Right lobe of liver (tissue), 6 donors: ENCODE measurements at regions not wholly inside any gene's neighbourhood (a gene's known extent, or its start where the extent isn't known, plus 50 kb on each side); places are given as distances from the start of the nearest gene placed in this dataset.
A peak's percentile ranks its signal among the peaks of the same experiment; 100 is the strongest.
"Not testable (repeated sequence)": the region's sequence is repeated elsewhere in the genome, so short reads cannot be mapped to it uniquely, and the experiment has no call there.

Experiments
- ATAC-seq, 4 donors: fragments of 200-7000 bp; cut with Tn5 transposase; one replicate each; pipeline ENCODE4 v1.9.1; 2020; ENCODE audit warnings: mild to moderate bottlenecking in 4 of 4, moderate library complexity in 4 of 4
- DNase-seq, 3 donors: peaks; one replicate each; pipeline ENCODE4 v3.0.0-alpha.2; 2020
- H3K27ac ChIP-seq, 3 donors: fragments of 200-600 bp; one replicate each; pipeline ENCODE4 v1.8.0; 2022
- H3K27me3 ChIP-seq, 2 donors: fragments of 200-600 bp; one replicate each; pipeline ENCODE4 v1.8.0; 2022
- H3K36me3 ChIP-seq, 4 donors: fragments of 200-600 bp; sonication (generic) in 1 of 4; one replicate each; pipeline versions ENCODE4 v1.5.1 to v1.8.0; 2017 to 2022; ENCODE audit warnings: control low read depth in 1 of 4
- H3K4me1 ChIP-seq, 4 donors: fragments of 200-600 bp; sonication (generic) in 1 of 4; one replicate each; pipeline versions ENCODE4 v1.5.1 to v1.8.0; 2017 to 2022; ENCODE audit warnings: control low read depth in 1 of 4
- H3K4me3 ChIP-seq, 3 donors: fragments of 200-600 bp; one replicate each; pipeline ENCODE4 v1.8.0; 2022
- H3K9me3 ChIP-seq, 4 donors: fragments of 200-600 bp; sonication (generic) in 1 of 4; one replicate each; pipeline versions ENCODE4 v1.5.1 to v1.8.0; 2017 to 2022; ENCODE audit warnings: control low read depth in 1 of 4
- WGBS: methylation state at CpG from one replicate; pipeline ENCODE4 v1.1.6; 2018; ENCODE audit warnings: low coverage, low lambda C conversion rate; ENCODE audit not compliant: insufficient coverage; ENCODE audit errors: missing lambda C conversion rate; 5-methylcytosine and 5-hydroxymethylcytosine counted together
- intact Hi-C, 2 donors: fragments of 100-400 bp; cut with DNase I; formaldehyde crosslinking; loops; one replicate each; pipeline versions ENCODE4 v1.11.2 to v1.14.1; 2022
- donor health status: DM: no; HTN: yes; CAD: no.
- donor health status: DM: no; HTN: no; CAD: no.
- donor health status: DM: no; HTN: no; CAD: no.
- donor health status: DM: no; HTN: yes; CAD: no.
- donor health status: DM: no; HTN: yes; CAD: no.

GRCh38 chrY:22113990-22114389 lies 68.7 kb downstream of the RBMY1F start:
- H3K4me1 ChIP-seq, H3K27me3 ChIP-seq, H3K9me3 ChIP-seq, DNase-seq, H3K27ac ChIP-seq, ATAC-seq, H3K4me3 ChIP-seq, H3K36me3 ChIP-seq, intact Hi-C loops: not testable (repeated sequence)
- no CpG with 5 or more reads among the region's 1 CpG for WGBS

GRCh38 chrY:22108165-22108564 lies 74.6 kb downstream of the RBMY1F start:
- no CpG with 5 or more reads among the region's 2 CpGs for WGBS
- H3K36me3 ChIP-seq, H3K4me3 ChIP-seq, H3K27me3 ChIP-seq, H3K4me1 ChIP-seq, DNase-seq, H3K9me3 ChIP-seq, H3K27ac ChIP-seq, intact Hi-C loops, ATAC-seq: not testable (repeated sequence)

- intact Hi-C loops, H3K9me3 ChIP-seq, H3K4me3 ChIP-seq, ATAC-seq, H3K27me3 ChIP-seq, H3K36me3 ChIP-seq, H3K27ac ChIP-seq, DNase-seq, H3K4me1 ChIP-seq: not testable (repeated sequence)
- WGBS, result no CpG with 5 or more reads among the region's 2 CpGs
Observed at GRCh38 chrY:22101547-22101946, 81.2 kb downstream of the RBMY1F start.

GRCh38 chrY:22097310-22097709 lies 85.4 kb downstream of the RBMY1F start:
- peak in 1 of 4 donors; percentile 69 for ATAC-seq
- WGBS, result no CpG with 5 or more reads among the region's 1 CpG
- DNase-seq, H3K36me3 ChIP-seq, H3K27ac ChIP-seq, H3K9me3 ChIP-seq, intact Hi-C loops, H3K27me3 ChIP-seq, H3K4me3 ChIP-seq, H3K4me1 ChIP-seq: not testable (repeated sequence)

- no CpG with 5 or more reads among the region's 4 CpGs for WGBS
- H3K27me3 ChIP-seq, ATAC-seq, H3K4me1 ChIP-seq, H3K4me3 ChIP-seq, H3K36me3 ChIP-seq, H3K9me3 ChIP-seq, H3K27ac ChIP-seq, DNase-seq, intact Hi-C loops: not testable (repeated sequence)
Observed at GRCh38 chrY:22085975-22086645, 96.6 kb downstream of the RBMY1F start.

GRCh38 chrY:22072270-22072669 lies 110.5 kb downstream of the RBMY1F start:
- H3K9me3 ChIP-seq, intact Hi-C loops, H3K27ac ChIP-seq, H3K4me3 ChIP-seq, H3K4me1 ChIP-seq, DNase-seq, H3K36me3 ChIP-seq, H3K27me3 ChIP-seq, ATAC-seq: not testable (repeated sequence)
- WGBS, result no CpG with 5 or more reads among the region's 11 CpGs

GRCh38 chrY:22060149-22060548 lies 122.6 kb downstream of the RBMY1F start:
- ATAC-seq, H3K27ac ChIP-seq, H3K9me3 ChIP-seq, H3K36me3 ChIP-seq, intact Hi-C loops, H3K27me3 ChIP-seq, DNase-seq, H3K4me3 ChIP-seq, H3K4me1 ChIP-seq: not testable (repeated sequence)

GRCh38 chrY:22013010-22013409 lies 95.2 kb upstream of the RBMY1E start:
- intact Hi-C loops, ATAC-seq, H3K27me3 ChIP-seq, DNase-seq, H3K4me1 ChIP-seq, H3K9me3 ChIP-seq, H3K36me3 ChIP-seq, H3K4me3 ChIP-seq, H3K27ac ChIP-seq: not testable (repeated sequence)
- no CpG with 5 or more reads among the region's 3 CpGs for WGBS

GRCh38 chrY:22001163-22001562 lies 83.3 kb upstream of the RBMY1E start:
- H3K36me3 ChIP-seq, H3K4me3 ChIP-seq, DNase-seq, intact Hi-C loops, H3K9me3 ChIP-seq, H3K4me1 ChIP-seq, H3K27ac ChIP-seq, ATAC-seq, H3K27me3 ChIP-seq: not testable (repeated sequence)
- no CpG with 5 or more reads among the region's 4 CpGs for WGBS

- H3K9me3 ChIP-seq, H3K4me1 ChIP-seq, H3K27ac ChIP-seq, intact Hi-C loops, ATAC-seq, H3K4me3 ChIP-seq, H3K27me3 ChIP-seq, H3K36me3 ChIP-seq, DNase-seq: not testable (repeated sequence)
- WGBS, result no CpG with 5 or more reads among the region's 2 CpGs
Observed at GRCh38 chrY:21987222-21987621, 69.4 kb upstream of the RBMY1E start.

GRCh38 chrY:21980937-21981336 lies 63.1 kb upstream of the RBMY1E start:
- no CpG with 5 or more reads among the region's 2 CpGs for WGBS
- intact Hi-C loops, H3K9me3 ChIP-seq, ATAC-seq, H3K4me1 ChIP-seq, H3K27ac ChIP-seq, H3K27me3 ChIP-seq, H3K36me3 ChIP-seq, DNase-seq, H3K4me3 ChIP-seq: not testable (repeated sequence)

GRCh38 chrY:21980348-21980747 lies 62.5 kb upstream of the RBMY1E start:
- DNase-seq, H3K4me3 ChIP-seq, H3K27ac ChIP-seq, H3K9me3 ChIP-seq, H3K27me3 ChIP-seq, H3K4me1 ChIP-seq, H3K36me3 ChIP-seq, ATAC-seq, intact Hi-C loops: not testable (repeated sequence)
- no CpG with 5 or more reads among the region's 1 CpG for WGBS
